Loucy (cell line): ENCODE measurements at regions not wholly inside any gene's neighbourhood (a gene's known extent, or its start where the extent isn't known, plus 50 kb on each side); places are given as distances from the start of the nearest gene placed in this dataset.
"Not testable (repeated sequence)": the region's sequence is repeated elsewhere in the genome, so short reads cannot be mapped to it uniquely, and the experiment has no call there.

Experiments used
- EZH2phosphoT487 ChIP-seq: fragments of 200-600 bp; IDR thresholded peaks from 2 replicates; pipeline ENCODE4 v1.6.1; 2018; ENCODE audit warnings: antibody characterized with exemption, mild to moderate bottlenecking, moderate library complexity, borderline replicate concordance
- TF ChIP-seq, protein P1 (sequence below): fragments of 200-600 bp; sonication (generic); conservative IDR thresholded peaks from 2 replicates; pipeline ENCODE4 v1.5.1; 2014; ENCODE audit warnings: mild to moderate bottlenecking, antibody characterized with exemption, low read length

DNA sequence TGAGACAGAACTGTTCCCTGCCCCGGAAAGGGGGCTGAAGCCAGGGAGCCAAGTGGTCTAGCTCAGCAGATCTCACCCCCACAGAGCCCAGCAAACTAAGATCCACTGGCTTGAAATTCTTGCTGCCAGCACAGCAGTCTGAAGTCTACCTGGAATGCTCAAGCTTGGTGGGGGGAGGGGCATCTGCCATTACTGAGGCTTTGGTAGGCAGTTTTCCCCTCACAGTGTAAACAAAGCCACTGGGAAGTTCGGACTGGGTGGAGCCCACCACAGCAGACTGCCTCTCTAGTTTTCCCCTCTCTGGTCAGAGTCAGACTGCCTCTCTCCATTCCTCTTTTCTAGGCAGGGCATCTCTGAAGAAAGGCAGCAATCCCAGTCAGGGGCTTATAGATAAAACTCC is 68.5 kb upstream of the MAN1A1 start:
- TF ChIP-seq, protein P1, sequence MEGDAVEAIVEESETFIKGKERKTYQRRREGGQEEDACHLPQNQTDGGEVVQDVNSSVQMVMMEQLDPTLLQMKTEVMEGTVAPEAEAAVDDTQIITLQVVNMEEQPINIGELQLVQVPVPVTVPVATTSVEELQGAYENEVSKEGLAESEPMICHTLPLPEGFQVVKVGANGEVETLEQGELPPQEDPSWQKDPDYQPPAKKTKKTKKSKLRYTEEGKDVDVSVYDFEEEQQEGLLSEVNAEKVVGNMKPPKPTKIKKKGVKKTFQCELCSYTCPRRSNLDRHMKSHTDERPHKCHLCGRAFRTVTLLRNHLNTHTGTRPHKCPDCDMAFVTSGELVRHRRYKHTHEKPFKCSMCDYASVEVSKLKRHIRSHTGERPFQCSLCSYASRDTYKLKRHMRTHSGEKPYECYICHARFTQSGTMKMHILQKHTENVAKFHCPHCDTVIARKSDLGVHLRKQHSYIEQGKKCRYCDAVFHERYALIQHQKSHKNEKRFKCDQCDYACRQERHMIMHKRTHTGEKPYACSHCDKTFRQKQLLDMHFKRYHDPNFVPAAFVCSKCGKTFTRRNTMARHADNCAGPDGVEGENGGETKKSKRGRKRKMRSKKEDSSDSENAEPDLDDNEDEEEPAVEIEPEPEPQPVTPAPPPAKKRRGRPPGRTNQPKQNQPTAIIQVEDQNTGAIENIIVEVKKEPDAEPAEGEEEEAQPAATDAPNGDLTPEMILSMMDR, result not testable (repeated sequence)
- not testable (repeated sequence) for TF ChIP-seq EZH2phosphoT487
